Natural killer cell (primary cell): ENCODE measurements at regions not wholly inside any gene's neighbourhood (a gene's known extent, or its start where the extent isn't known, plus 50 kb on each side); places are given as distances from the start of the nearest gene placed in this dataset.

Experiments
- ATAC-seq, 3 donors: fragments of 150-1000 bp in 2 of 3; fragments of 200-7000 bp in 1 of 3; cut with Tn5 transposase; 1 replicate in 1 of 3; 2 replicates in 2 of 3; pipeline ENCODE4 v1.10.0; 2021; ENCODE audit warnings: mild to moderate bottlenecking in 2 of 3, moderate library complexity in 2 of 3
- DNase-seq, 2 donors: peaks; one replicate each; pipeline versions ENCODE4 v3.0.0 to v3.0.0-alpha.2; 2013 to 2021; ENCODE audit warnings: mixed read lengths in 1 of 2
- H3K27ac ChIP-seq: one replicate; pipeline ENCODE4 v1.5.1; 2013; ENCODE audit warnings: mild to moderate bottlenecking, low read length
- H3K27me3 ChIP-seq: one replicate; pipeline ENCODE4 v1.6.1; 2013; ENCODE audit warnings: low read length; ENCODE audit not compliant: control insufficient read depth, insufficient read depth
- H3K36me3 ChIP-seq: one replicate; pipeline ENCODE4 v1.6.1; 2013; ENCODE audit warnings: low read length; ENCODE audit not compliant: control insufficient read depth, insufficient read depth
- H3K4me1 ChIP-seq: one replicate; pipeline ENCODE4 v1.6.1; 2013; ENCODE audit warnings: low read length; ENCODE audit not compliant: control insufficient read depth, insufficient read depth
- H3K4me3 ChIP-seq: one replicate; pipeline ENCODE4 v1.5.1; 2013; ENCODE audit warnings: low read length
- H3K9me3 ChIP-seq: one replicate; pipeline ENCODE4 v1.6.1; 2013; ENCODE audit warnings: low read length; ENCODE audit not compliant: control insufficient read depth, insufficient read depth
- H3K27ac Mint-ChIP-seq, 2 donors: one replicate each; pipeline ENCODE4 v1.8.0; 2022; ENCODE audit warnings: mild to moderate bottlenecking in 2 of 2, mixed read lengths in 2 of 2, moderate library complexity in 1 of 2
- H3K27me3 Mint-ChIP-seq, 2 donors: one replicate each; pipeline ENCODE4 v1.8.0; 2022; ENCODE audit warnings: low read depth in 2 of 2, mixed read lengths in 2 of 2
- H3K36me3 Mint-ChIP-seq: one replicate; pipeline ENCODE4 v1.8.0; 2022; ENCODE audit warnings: mixed read lengths
- H3K4me1 Mint-ChIP-seq, 2 donors: one replicate each; pipeline ENCODE4 v1.8.0; 2022; ENCODE audit warnings: mixed read lengths in 2 of 2
- H3K4me3 Mint-ChIP-seq: one replicate; pipeline ENCODE4 v1.8.0; 2022; ENCODE audit warnings: mild to moderate bottlenecking, moderate library complexity, mixed read lengths
- H3K9me3 Mint-ChIP-seq, 2 donors: one replicate each; pipeline ENCODE4 v1.8.0; 2022; ENCODE audit warnings: mixed read lengths in 2 of 2
- WGBS: methylation state at CpG from one replicate; pipeline ENCODE4 v1.1.7; 2013; ENCODE audit warnings: missing lambda C conversion rate; ENCODE audit not compliant: insufficient coverage; 5-methylcytosine and 5-hydroxymethylcytosine counted together
- intact Hi-C: fragments of 100-400 bp; cut with micrococcal nuclease; formaldehyde crosslinking; loops from one replicate; pipeline ENCODE4 v1.14.2; 2022
- TF ChIP-seq, protein P1 (sequence below): fragments of 200-600 bp; IDR thresholded peaks from one replicate; pipeline ENCODE4 v1.8.0; 2022; ENCODE audit warnings: antibody characterized with exemption

DNA sequence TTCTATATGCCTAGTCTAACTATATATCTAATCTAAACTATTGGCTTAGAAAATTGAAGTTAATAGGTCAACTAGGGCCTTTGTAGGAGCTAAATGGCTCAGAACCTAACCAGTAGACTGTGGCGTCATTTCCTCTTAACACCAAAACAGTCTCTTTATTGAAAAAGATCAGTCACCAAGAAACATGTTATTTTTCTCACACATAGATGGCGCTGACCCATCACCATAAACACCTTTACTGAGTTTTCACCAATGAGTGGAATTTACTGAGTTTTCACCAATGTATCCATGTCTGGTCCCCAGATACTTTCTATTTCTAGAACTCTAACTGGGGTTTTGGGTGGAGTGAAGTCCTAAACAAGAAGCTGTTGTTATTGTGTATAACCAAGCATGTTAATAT lies 636.0 kb downstream of the BCKDHB start:
- no peak for ATAC-seq
- no peak for DNase-seq
- no peak overlapping the region for H3K4me3 Mint-ChIP-seq
- H3K4me1 Mint-ChIP-seq: no peaks in the 10 kb centered on the region
- no peaks in the 10 kb centered on the region for H3K36me3 ChIP-seq
- no peaks in the 10 kb centered on the region for H3K4me1 ChIP-seq
- peaks cover 6 to 7% of the 10 kb centered on the region in 2 donors for H3K9me3 Mint-ChIP-seq
- no peak overlapping the region for H3K27ac Mint-ChIP-seq
- H3K27me3 Mint-ChIP-seq: no peaks in the 10 kb centered on the region
- no peaks in the 10 kb centered on the region for H3K36me3 Mint-ChIP-seq
- intact Hi-C loops: no loop called here
- H3K27ac ChIP-seq: no peak overlapping the region
- no peaks in the 10 kb centered on the region for H3K27me3 ChIP-seq
- WGBS: 50% methylated on average over 2 of the region's 2 CpGs
- H3K4me3 ChIP-seq: no peak overlapping the region
- TF ChIP-seq, protein P1, sequence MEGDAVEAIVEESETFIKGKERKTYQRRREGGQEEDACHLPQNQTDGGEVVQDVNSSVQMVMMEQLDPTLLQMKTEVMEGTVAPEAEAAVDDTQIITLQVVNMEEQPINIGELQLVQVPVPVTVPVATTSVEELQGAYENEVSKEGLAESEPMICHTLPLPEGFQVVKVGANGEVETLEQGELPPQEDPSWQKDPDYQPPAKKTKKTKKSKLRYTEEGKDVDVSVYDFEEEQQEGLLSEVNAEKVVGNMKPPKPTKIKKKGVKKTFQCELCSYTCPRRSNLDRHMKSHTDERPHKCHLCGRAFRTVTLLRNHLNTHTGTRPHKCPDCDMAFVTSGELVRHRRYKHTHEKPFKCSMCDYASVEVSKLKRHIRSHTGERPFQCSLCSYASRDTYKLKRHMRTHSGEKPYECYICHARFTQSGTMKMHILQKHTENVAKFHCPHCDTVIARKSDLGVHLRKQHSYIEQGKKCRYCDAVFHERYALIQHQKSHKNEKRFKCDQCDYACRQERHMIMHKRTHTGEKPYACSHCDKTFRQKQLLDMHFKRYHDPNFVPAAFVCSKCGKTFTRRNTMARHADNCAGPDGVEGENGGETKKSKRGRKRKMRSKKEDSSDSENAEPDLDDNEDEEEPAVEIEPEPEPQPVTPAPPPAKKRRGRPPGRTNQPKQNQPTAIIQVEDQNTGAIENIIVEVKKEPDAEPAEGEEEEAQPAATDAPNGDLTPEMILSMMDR: no peak
- H3K9me3 ChIP-seq: no peaks in the 10 kb centered on the region

DNA sequence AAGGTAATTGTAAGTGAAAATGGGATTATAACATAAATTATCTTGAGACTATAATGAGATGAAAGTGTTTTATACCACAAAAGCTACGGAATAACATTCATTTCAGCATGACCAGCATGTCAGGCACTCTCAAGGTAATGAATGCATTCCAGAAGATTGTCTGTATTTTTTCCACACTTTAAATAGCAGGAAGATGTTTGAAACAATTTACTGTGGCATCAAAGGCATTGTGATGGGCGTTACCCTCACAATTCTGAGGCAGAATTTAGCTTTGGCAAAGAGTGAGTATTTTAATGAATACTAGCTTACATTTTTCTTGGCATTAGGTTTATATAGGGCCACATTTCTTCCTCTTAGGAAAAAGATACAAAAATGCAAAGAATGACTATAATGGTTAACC lies 627.2 kb downstream of the BCKDHB start:
- TF ChIP-seq, protein P1: no peak
- no peak for ATAC-seq
- intact Hi-C loops: no loop called here

DNA sequence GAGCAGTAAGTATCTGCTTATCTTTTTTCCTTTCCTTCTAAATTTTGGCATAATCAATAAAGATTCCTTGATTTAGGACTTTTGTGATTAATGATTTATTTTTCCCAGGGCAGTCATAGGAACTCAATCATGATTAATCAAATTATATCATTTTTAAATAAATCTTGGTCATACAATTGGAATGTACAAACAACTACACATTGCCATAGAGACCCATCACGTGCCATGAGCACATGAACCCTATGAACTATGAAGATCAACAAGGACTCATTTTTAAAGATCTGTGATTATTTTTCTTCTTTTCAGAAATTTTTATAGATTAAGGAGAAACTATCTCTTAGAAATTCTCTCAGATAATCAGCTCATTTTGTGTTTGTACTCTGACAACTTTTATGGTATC lies 622.4 kb downstream of the BCKDHB start:
- H3K27me3 Mint-ChIP-seq: no peaks in the 10 kb centered on the region
- no peaks in the 10 kb centered on the region for H3K36me3 ChIP-seq
- intact Hi-C loops: no loop called here
- no CpG with 5 or more reads among the region's 1 CpG for WGBS
- TF ChIP-seq, protein P1: no peak
- H3K4me1 ChIP-seq: no peaks in the 10 kb centered on the region
- H3K9me3 Mint-ChIP-seq: peaks cover 6 to 7% of the 10 kb centered on the region in 2 donors
- DNase-seq: no peak
- no peak for ATAC-seq
- no peak overlapping the region for H3K4me3 ChIP-seq
- H3K9me3 ChIP-seq: no peaks in the 10 kb centered on the region
- H3K27me3 ChIP-seq: no peaks in the 10 kb centered on the region
- H3K27ac ChIP-seq: no peak overlapping the region
- no peaks in the 10 kb centered on the region for H3K4me1 Mint-ChIP-seq
- H3K4me3 Mint-ChIP-seq: no peak overlapping the region
- H3K36me3 Mint-ChIP-seq: no peaks in the 10 kb centered on the region
- H3K27ac Mint-ChIP-seq: no peak overlapping the region

More for the DNA sequence above, 627.2 kb downstream of the BCKDHB start:
- Mint-ChIP-seq H3K9me3 (peaks cover 6 to 7% of the 10 kb centered on the region in 2 donors), H3K27me3 (no peaks in the 10 kb centered on the region), H3K27ac (no peak overlapping the region), H3K4me3 (no peak overlapping the region), H3K36me3 (no peaks in the 10 kb centered on the region), H3K4me1 (no peaks in the 10 kb centered on the region)
- no peak for DNase-seq
- Histone ChIP-seq H3K27me3 (no peaks in the 10 kb centered on the region), H3K27ac (no peak overlapping the region), H3K36me3 (no peaks in the 10 kb centered on the region), H3K4me3 (no peak overlapping the region), H3K9me3 (no peaks in the 10 kb centered on the region), H3K4me1 (no peaks in the 10 kb centered on the region)
- WGBS: 67% methylated on average over 2 of the region's 2 CpGs

DNA sequence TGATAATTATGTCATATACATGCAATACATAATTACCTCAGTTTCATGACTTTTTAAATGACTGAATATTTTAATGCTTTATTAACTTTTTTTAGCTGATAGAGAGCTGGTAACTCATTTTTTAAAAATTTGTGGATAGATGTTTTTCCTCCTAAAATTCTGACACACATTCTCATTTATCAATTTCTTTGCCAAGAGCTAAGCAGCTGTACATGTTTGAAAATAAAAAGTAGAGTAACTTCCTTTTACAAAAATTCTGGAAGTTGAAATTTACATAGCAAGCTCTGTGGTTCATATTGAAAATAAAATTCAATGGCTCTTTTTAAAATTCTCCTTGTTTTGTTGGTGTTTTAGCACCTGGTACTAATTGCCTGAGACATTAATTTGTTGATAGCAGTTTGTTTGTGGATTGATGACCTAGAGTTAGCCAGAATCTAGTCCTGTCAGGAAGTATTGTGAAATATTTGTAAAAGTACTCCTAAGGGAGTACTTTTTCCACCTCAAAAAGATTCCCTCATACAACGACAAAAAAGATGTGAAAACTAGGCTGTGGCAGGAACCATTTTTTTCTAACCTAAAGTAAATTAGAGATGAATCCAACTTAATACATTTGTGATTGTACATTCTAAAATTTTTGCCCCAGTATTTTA lies 621.8 kb downstream of the BCKDHB start:
- no peaks in the 10 kb centered on the region for H3K4me1 ChIP-seq
- no peak overlapping the region for H3K4me3 Mint-ChIP-seq
- H3K27me3 Mint-ChIP-seq: no peaks in the 10 kb centered on the region
- no peak overlapping the region for H3K27ac ChIP-seq
- no peaks in the 10 kb centered on the region for H3K36me3 Mint-ChIP-seq
- TF ChIP-seq, protein P1: no peak
- no peaks in the 10 kb centered on the region for H3K9me3 ChIP-seq
- H3K36me3 ChIP-seq: no peaks in the 10 kb centered on the region
- intact Hi-C loops: no loop called here
- no peaks in the 10 kb centered on the region for H3K27me3 ChIP-seq
- H3K4me1 Mint-ChIP-seq: no peaks in the 10 kb centered on the region
- H3K9me3 Mint-ChIP-seq: peaks cover 6 to 7% of the 10 kb centered on the region in 2 donors
- no peak overlapping the region for H3K4me3 ChIP-seq
- no peak for DNase-seq
- no peak for ATAC-seq
- no CpG with 5 or more reads among the region's 1 CpG for WGBS
- no peak overlapping the region for H3K27ac Mint-ChIP-seq
